GM12891 (cell line): ENCODE measurements at regions not wholly inside any gene's neighbourhood (a gene's known extent, or its start where the extent isn't known, plus 50 kb on each side); places are given as distances from the start of the nearest gene placed in this dataset.

Experiments
- POLR2A ChIP-seq: IDR thresholded peaks from 2 replicates; pipeline ENCODE4 v1.6.1; 2011; ENCODE audit warnings: low read depth, low read length, control low read depth
- SPI1 ChIP-seq: IDR thresholded peaks from 2 replicates; pipeline ENCODE4 v1.6.1; 2011; ENCODE audit warnings: low read depth, low read length, control low read depth

- TF ChIP-seq SPI1 (no peak), POLR2A (no peak)
These were observed 542.6 kb upstream of the COX7C start for GRCh38 chr5:86075139-86075538.
